Activated CD4-positive, alpha-beta T cell treated with anti-CD3 and anti-CD28 coated beads, Interleukin-2, amount 10 ng/mL, durations not matched to agents 24 days and 14 days (primary cell): ENCODE measurements at regions not wholly inside any gene's neighbourhood (a gene's known extent, or its start where the extent isn't known, plus 50 kb on each side); places are given as distances from the start of the nearest gene placed in this dataset.
"Not testable (repeated sequence)": the region's sequence is repeated elsewhere in the genome, so short reads cannot be mapped to it uniquely, and the experiment has no call there.

Source experiments
- DNase-seq: peaks from one replicate; pipeline ENCODE4 v3.0.0; 2022
- H3K27ac Mint-ChIP-seq: one replicate; pipeline ENCODE4 v1.8.0; 2022; ENCODE audit warnings: mild to moderate bottlenecking, mixed read lengths
- H3K27me3 Mint-ChIP-seq: one replicate; pipeline ENCODE4 v1.8.0; 2022; ENCODE audit warnings: mixed read lengths
- H3K36me3 Mint-ChIP-seq: one replicate; pipeline ENCODE4 v1.8.0; 2022; ENCODE audit warnings: low read depth, mild to moderate bottlenecking, mixed read lengths
- H3K4me1 Mint-ChIP-seq: one replicate; pipeline ENCODE4 v1.8.0; 2021; ENCODE audit warnings: mixed read lengths
- H3K4me3 Mint-ChIP-seq: one replicate; pipeline ENCODE4 v1.8.0; 2022; ENCODE audit warnings: mild to moderate bottlenecking, moderate library complexity, mixed read lengths
- H3K9me3 Mint-ChIP-seq: one replicate; pipeline ENCODE4 v1.8.0; 2021; ENCODE audit warnings: mixed read lengths
- intact Hi-C: fragments of 100-400 bp; cut with micrococcal nuclease; formaldehyde crosslinking; loops from one replicate; pipeline ENCODE4 v1.15.1; 2023

GRCh38 chr9:16064771-16065170 is 511.9 kb downstream of the CCDC171 start:
- Mint-ChIP-seq H3K4me1 (peaks cover 5% of the 10 kb centered on the region), H3K36me3 (no peaks in the 10 kb centered on the region), H3K9me3 (no peaks in the 10 kb centered on the region), H3K27me3 (no peaks in the 10 kb centered on the region), H3K4me3 (no peak overlapping the region), H3K27ac (no peak overlapping the region)
- intact Hi-C loops: no loop called here
- no peak for DNase-seq

GRCh38 chr9:16066201-16066600 is 513.4 kb downstream of the CCDC171 start:
- H3K9me3 Mint-ChIP-seq, DNase-seq, intact Hi-C loops, H3K36me3 Mint-ChIP-seq, H3K27me3 Mint-ChIP-seq, H3K4me1 Mint-ChIP-seq, H3K4me3 Mint-ChIP-seq, H3K27ac Mint-ChIP-seq: not testable (repeated sequence)

- Mint-ChIP-seq H3K4me3 (no peak overlapping the region), H3K27ac (no peak overlapping the region), H3K27me3 (no peaks in the 10 kb centered on the region), H3K9me3 (no peaks in the 10 kb centered on the region), H3K36me3 (no peaks in the 10 kb centered on the region), H3K4me1 (no peaks in the 10 kb centered on the region)
- intact Hi-C loops: no loop called here
- DNase-seq: no peak
Observed at GRCh38 chr9:16068476-16068875, 515.6 kb downstream of the CCDC171 start.

GRCh38 chr9:16069249-16069648 is 516.4 kb downstream of the CCDC171 start:
- H3K9me3 Mint-ChIP-seq: no peaks in the 10 kb centered on the region
- H3K4me3 Mint-ChIP-seq: no peak overlapping the region
- H3K4me1 Mint-ChIP-seq: no peaks in the 10 kb centered on the region
- no peak overlapping the region for H3K27ac Mint-ChIP-seq
- DNase-seq: no peak
- no peaks in the 10 kb centered on the region for H3K27me3 Mint-ChIP-seq
- intact Hi-C loops: no loop called here
- no peaks in the 10 kb centered on the region for H3K36me3 Mint-ChIP-seq

- H3K9me3 Mint-ChIP-seq: no peaks in the 10 kb centered on the region
- H3K36me3 Mint-ChIP-seq: no peaks in the 10 kb centered on the region
- intact Hi-C loops: no loop called here
- no peaks in the 10 kb centered on the region for H3K4me1 Mint-ChIP-seq
- no peak overlapping the region for H3K4me3 Mint-ChIP-seq
- DNase-seq: no peak
- no peaks in the 10 kb centered on the region for H3K27me3 Mint-ChIP-seq
- no peak overlapping the region for H3K27ac Mint-ChIP-seq
Observed at GRCh38 chr9:16069671-16070454, 517.0 kb downstream of the CCDC171 start.

- Mint-ChIP-seq H3K9me3 (no peaks in the 10 kb centered on the region), H3K4me3 (no peak overlapping the region), H3K27me3 (no peaks in the 10 kb centered on the region), H3K27ac (no peak overlapping the region), H3K36me3 (no peaks in the 10 kb centered on the region), H3K4me1 (no peaks in the 10 kb centered on the region)
- DNase-seq: no peak
- intact Hi-C loops: no loop called here
Observed at GRCh38 chr9:16070455-16071145, 517.8 kb downstream of the CCDC171 start.

- intact Hi-C loops: no loop called here
- H3K27me3 Mint-ChIP-seq: no peaks in the 10 kb centered on the region
- H3K4me1 Mint-ChIP-seq: no peaks in the 10 kb centered on the region
- no peak for DNase-seq
- H3K36me3 Mint-ChIP-seq: no peaks in the 10 kb centered on the region
- no peak overlapping the region for H3K27ac Mint-ChIP-seq
- no peaks in the 10 kb centered on the region for H3K9me3 Mint-ChIP-seq
- H3K4me3 Mint-ChIP-seq: no peak overlapping the region
Observed at GRCh38 chr9:16071400-16071799, 518.6 kb downstream of the CCDC171 start.

- intact Hi-C loops: no loop called here
- H3K36me3 Mint-ChIP-seq: no peaks in the 10 kb centered on the region
- H3K27me3 Mint-ChIP-seq: no peaks in the 10 kb centered on the region
- no peak overlapping the region for H3K27ac Mint-ChIP-seq
- no peaks in the 10 kb centered on the region for H3K9me3 Mint-ChIP-seq
- H3K4me1 Mint-ChIP-seq: no peaks in the 10 kb centered on the region
- no peak overlapping the region for H3K4me3 Mint-ChIP-seq
- no peak for DNase-seq
Observed at GRCh38 chr9:16074963-16075362, 522.1 kb downstream of the CCDC171 start.

GRCh38 chr9:16075696-16076095 is 522.9 kb downstream of the CCDC171 start:
- no peaks in the 10 kb centered on the region for H3K4me1 Mint-ChIP-seq
- no peaks in the 10 kb centered on the region for H3K27me3 Mint-ChIP-seq
- no peak for DNase-seq
- no peaks in the 10 kb centered on the region for H3K9me3 Mint-ChIP-seq
- no peak overlapping the region for H3K27ac Mint-ChIP-seq
- no peaks in the 10 kb centered on the region for H3K36me3 Mint-ChIP-seq
- intact Hi-C loops: no loop called here
- H3K4me3 Mint-ChIP-seq: no peak overlapping the region

- intact Hi-C loops: no loop called here
- H3K27me3 Mint-ChIP-seq: no peaks in the 10 kb centered on the region
- H3K36me3 Mint-ChIP-seq: no peaks in the 10 kb centered on the region
- H3K27ac Mint-ChIP-seq: no peak overlapping the region
- H3K4me3 Mint-ChIP-seq: no peak overlapping the region
- DNase-seq: no peak
- no peaks in the 10 kb centered on the region for H3K9me3 Mint-ChIP-seq
- H3K4me1 Mint-ChIP-seq: no peaks in the 10 kb centered on the region
Observed at GRCh38 chr9:16076511-16076910, 523.7 kb downstream of the CCDC171 start.

- intact Hi-C loops: no loop called here
Observed at GRCh38 chr9:16082796-16083195, 530.0 kb downstream of the CCDC171 start.

GRCh38 chr9:16085167-16085726 is 532.4 kb downstream of the CCDC171 start:
- peaks cover 15% of the 10 kb centered on the region for H3K9me3 Mint-ChIP-seq
- H3K36me3 Mint-ChIP-seq: no peaks in the 10 kb centered on the region
- peaks cover 2% of the 10 kb centered on the region for H3K27me3 Mint-ChIP-seq
- no peak overlapping the region for H3K27ac Mint-ChIP-seq
- no peaks in the 10 kb centered on the region for H3K4me1 Mint-ChIP-seq
- DNase-seq: no peak
- intact Hi-C loops: no loop called here
- H3K4me3 Mint-ChIP-seq: no peak overlapping the region

More at GRCh38 chr9:16082796-16083195, 530.0 kb downstream of the CCDC171 start:
- DNase-seq: no peak
- no peaks in the 10 kb centered on the region for H3K4me1 Mint-ChIP-seq
- H3K9me3 Mint-ChIP-seq: peaks cover 12% of the 10 kb centered on the region
- peaks cover 2% of the 10 kb centered on the region for H3K27me3 Mint-ChIP-seq
- H3K27ac Mint-ChIP-seq: no peak overlapping the region
- no peaks in the 10 kb centered on the region for H3K36me3 Mint-ChIP-seq
- no peak overlapping the region for H3K4me3 Mint-ChIP-seq

GRCh38 chr9:16090907-16091629 is 538.2 kb downstream of the CCDC171 start:
- Mint-ChIP-seq H3K9me3 (peaks cover 14% of the 10 kb centered on the region), H3K4me1 (no peaks in the 10 kb centered on the region), H3K27me3 (no peaks in the 10 kb centered on the region), H3K27ac (no peak overlapping the region), H3K36me3 (no peaks in the 10 kb centered on the region), H3K4me3 (no peak overlapping the region)
- intact Hi-C loops: no loop called here
- DNase-seq: no peak
